HAP-1 (cell line): ENCODE measurements at regions not wholly inside any gene's neighbourhood (a gene's known extent, or its start where the extent isn't known, plus 50 kb on each side); places are given as distances from the start of the nearest gene placed in this dataset.

ENCODE experiments used
- DNase-seq, 2 experiments: peaks; one replicate each; pipeline ENCODE4 v3.0.0-alpha.2; 2016 to 2020; ENCODE audit warnings: low spot score in 2 of 2
- H3K27me3 ChIP-seq: fragments of 250-450 bp; sonication (Bioruptor Pico); 2 replicates; pipeline ENCODE4 v1.5.1; 2020; ENCODE audit warnings: low read depth, mild to moderate bottlenecking, moderate library complexity
- H3K36me3 ChIP-seq: fragments of 250-450 bp; sonication (Bioruptor Pico); replicated peaks from 2 replicates; pipeline ENCODE4 v1.5.1; 2020; ENCODE audit warnings: mild to moderate bottlenecking
- H3K4me1 ChIP-seq: fragments of 250-450 bp; sonication (Bioruptor Pico); 2 replicates; pipeline ENCODE4 v1.5.1; 2020; ENCODE audit warnings: mild to moderate bottlenecking
- H3K4me3 ChIP-seq: fragments of 250-450 bp; sonication (Bioruptor Pico); 2 replicates; pipeline ENCODE4 v1.5.1; 2020; ENCODE audit warnings: mild to moderate bottlenecking, moderate library complexity
- H3K9me3 ChIP-seq: fragments of 250-450 bp; sonication (Bioruptor Pico); 2 replicates; pipeline ENCODE4 v1.5.1; 2020; ENCODE audit warnings: mild to moderate bottlenecking, moderate library complexity
- in situ Hi-C: fragments of 300-500 bp; cut with MboI; formaldehyde crosslinking; loops from 3 replicates; pipeline ENCODE4 v1.14.3; 2020; ENCODE audit warnings: low sequenced_read_pairs, inconsistent platforms, mixed read lengths

DNA sequence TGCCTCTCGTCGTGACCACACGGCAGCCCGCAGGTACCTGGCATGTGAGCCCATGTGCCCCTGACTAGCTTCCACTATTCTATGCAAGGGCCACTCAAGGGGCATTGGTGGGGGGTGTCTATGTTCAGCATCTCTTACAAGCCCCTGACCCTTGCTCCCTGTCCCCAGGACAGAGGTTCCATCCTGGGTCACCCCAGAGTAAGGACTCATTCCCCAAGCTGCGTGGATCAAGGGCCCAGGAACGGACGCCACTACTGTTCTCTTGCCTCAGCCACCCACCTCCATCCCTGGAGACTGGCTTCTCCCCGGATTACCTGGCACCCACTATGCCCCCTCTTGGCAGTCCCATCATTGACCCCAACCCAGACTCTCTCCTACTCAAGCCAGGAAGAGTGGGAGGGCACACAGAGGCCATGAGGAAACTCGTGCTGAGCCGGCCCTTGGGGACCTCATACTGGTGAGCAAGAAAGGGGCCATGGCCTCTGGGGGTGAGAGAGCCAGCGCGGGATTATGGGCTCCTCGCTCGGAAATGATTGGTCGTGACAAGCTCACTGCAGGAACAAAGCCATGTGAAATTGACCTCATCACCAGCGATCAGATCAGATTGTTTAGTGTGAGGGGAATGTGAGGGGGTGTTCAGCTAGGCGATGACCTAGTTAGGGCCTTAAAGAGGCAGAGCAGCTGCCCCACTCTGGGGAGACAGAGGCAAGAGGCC is 50.1 kb upstream of the PJA1 start:
- no peak for DNase-seq
- no peaks in the 10 kb centered on the region for H3K9me3 ChIP-seq
- no peak overlapping the region for H3K4me3 ChIP-seq
- H3K4me1 ChIP-seq: no peaks in the 10 kb centered on the region
- 0 out of 2 replicates have a peak, but pooled peaks cover 3% of the 10 kb centered on the region for H3K36me3 ChIP-seq
- in situ Hi-C loops: loop anchor here (5.0 kb wide), 1 partner anchor 388 kb away; the partner anchor contains the start of gene EFNB1
- no peaks in the 10 kb centered on the region for H3K27me3 ChIP-seq
